Activated naive CD8-positive, alpha-beta T cell treated with anti-CD3 and anti-CD28 coated beads, Interleukin-2, amount 50 U/mL, for 24 hours (primary cell): ENCODE measurements at regions not wholly inside any gene's neighbourhood (a gene's known extent, or its start where the extent isn't known, plus 50 kb on each side); places are given as distances from the start of the nearest gene placed in this dataset.
"Not testable (repeated sequence)": the region's sequence is repeated elsewhere in the genome, so short reads cannot be mapped to it uniquely, and the experiment has no call there.

Source experiments
- ATAC-seq: fragments of 150-1000 bp; cut with Tn5 transposase; one replicate; pipeline ENCODE4 v1.10.0; 2021
- DNase-seq: peaks from one replicate; pipeline ENCODE4 v3.0.0; 2021
- H3K27ac Mint-ChIP-seq: one replicate; pipeline ENCODE4 v1.8.0; 2021; ENCODE audit warnings: mild to moderate bottlenecking, mixed read lengths
- H3K27me3 Mint-ChIP-seq: one replicate; pipeline ENCODE4 v1.8.0; 2021; ENCODE audit warnings: mixed read lengths
- H3K36me3 Mint-ChIP-seq: one replicate; pipeline ENCODE4 v1.8.0; 2021; ENCODE audit warnings: low read depth, mixed read lengths
- H3K4me1 Mint-ChIP-seq: one replicate; pipeline ENCODE4 v1.8.0; 2021; ENCODE audit warnings: mixed read lengths
- H3K4me3 Mint-ChIP-seq: one replicate; pipeline ENCODE4 v1.8.0; 2021; ENCODE audit warnings: mild to moderate bottlenecking, moderate library complexity, mixed read lengths
- H3K9me3 Mint-ChIP-seq: one replicate; pipeline ENCODE4 v1.8.0; 2021; ENCODE audit warnings: mixed read lengths

- Mint-ChIP-seq H3K36me3 (no peaks in the 10 kb centered on the region), H3K4me1 (no peaks in the 10 kb centered on the region), H3K27me3 (no peaks in the 10 kb centered on the region), H3K9me3 (peaks cover 11% of the 10 kb centered on the region), H3K4me3 (no peak overlapping the region), H3K27ac (no peak overlapping the region)
- DNase-seq, result no peak
- ATAC-seq, result no peak
These were observed 58.8 kb downstream of the PPP4R3C start for GRCh38 chrX:27404366-27404765.

DNA sequence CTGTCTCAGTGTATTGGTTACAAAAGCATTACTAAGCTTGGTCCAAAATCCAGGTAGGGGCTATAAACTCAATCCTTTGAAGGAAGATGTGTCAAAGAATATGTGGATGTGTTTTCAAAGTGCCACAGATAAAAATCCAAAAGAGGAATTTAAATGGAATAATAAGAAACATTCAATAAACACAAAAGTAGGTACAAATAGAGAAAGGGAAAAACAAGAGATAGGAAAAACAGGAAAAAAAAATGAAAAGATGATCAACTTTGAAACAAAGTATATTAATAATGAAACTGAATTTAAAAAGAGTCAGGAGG, 64.0 kb downstream of the PPP4R3C start:
- Mint-ChIP-seq H3K36me3 (no peaks in the 10 kb centered on the region), H3K4me3 (no peak overlapping the region), H3K27ac (no peak overlapping the region), H3K9me3 (no peaks in the 10 kb centered on the region), H3K27me3 (no peaks in the 10 kb centered on the region), H3K4me1 (no peaks in the 10 kb centered on the region)
- DNase-seq, result no peak
- no peak for ATAC-seq

DNA sequence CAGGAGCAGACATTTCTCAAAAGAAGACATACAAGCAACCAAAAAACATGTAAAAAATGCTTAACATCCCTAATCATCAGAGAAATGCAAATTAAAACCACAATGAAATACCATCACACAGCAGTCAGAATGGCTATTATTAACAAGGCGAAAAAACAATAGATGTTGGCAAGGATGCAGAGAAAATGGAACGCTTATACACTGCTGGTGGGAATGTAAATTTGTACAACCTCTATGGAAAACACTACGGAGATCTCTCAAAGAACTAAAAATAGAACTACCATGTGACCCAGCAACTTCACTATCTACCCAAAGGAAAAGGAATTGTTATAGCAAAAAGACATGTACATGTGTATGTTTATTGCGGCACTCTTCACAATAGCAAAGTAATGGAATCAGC, 71.5 kb downstream of the PPP4R3C start:
- Mint-ChIP-seq H3K36me3 (no peaks in the 10 kb centered on the region), H3K27ac (no peak overlapping the region), H3K27me3 (no peaks in the 10 kb centered on the region), H3K4me1 (no peaks in the 10 kb centered on the region), H3K9me3 (no peaks in the 10 kb centered on the region), H3K4me3 (no peak overlapping the region)
- DNase-seq (no peak), ATAC-seq (no peak)

DNA sequence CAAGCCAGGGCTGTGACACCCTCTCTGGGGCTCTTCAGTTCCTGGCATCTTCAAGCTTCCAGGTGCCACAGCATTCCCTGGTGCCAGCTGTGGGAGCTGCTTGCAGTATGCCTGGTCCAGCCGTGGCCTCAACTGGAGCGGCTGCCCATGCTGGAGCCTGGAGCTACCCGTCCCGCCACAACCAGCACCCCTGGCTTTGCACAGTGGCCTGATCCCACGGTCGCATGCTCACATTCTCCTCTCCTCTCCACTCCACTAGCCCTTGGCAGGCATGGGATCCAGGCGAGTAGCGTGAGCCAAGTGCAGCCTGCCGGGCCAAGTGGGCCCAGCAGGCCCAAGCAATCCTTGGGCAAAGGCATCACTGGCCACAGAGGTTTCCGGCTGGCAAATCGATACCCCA, 81.7 kb downstream of the PPP4R3C start:
- no peak for DNase-seq
- no peaks in the 10 kb centered on the region for H3K4me1 Mint-ChIP-seq
- H3K36me3 Mint-ChIP-seq, result no peaks in the 10 kb centered on the region
- H3K9me3 Mint-ChIP-seq, result no peaks in the 10 kb centered on the region
- no peak for ATAC-seq
- H3K27ac Mint-ChIP-seq, result no peak overlapping the region
- no peaks in the 10 kb centered on the region for H3K27me3 Mint-ChIP-seq
- H3K4me3 Mint-ChIP-seq, result no peak overlapping the region

- Mint-ChIP-seq H3K9me3 (no peaks in the 10 kb centered on the region), H3K27me3 (no peaks in the 10 kb centered on the region), H3K27ac (no peak overlapping the region), H3K36me3 (no peaks in the 10 kb centered on the region), H3K4me1 (no peaks in the 10 kb centered on the region), H3K4me3 (no peak overlapping the region)
- no peak for ATAC-seq
- no peak for DNase-seq
These were observed 82.8 kb downstream of the PPP4R3C start for GRCh38 chrX:27380163-27380845.

DNA sequence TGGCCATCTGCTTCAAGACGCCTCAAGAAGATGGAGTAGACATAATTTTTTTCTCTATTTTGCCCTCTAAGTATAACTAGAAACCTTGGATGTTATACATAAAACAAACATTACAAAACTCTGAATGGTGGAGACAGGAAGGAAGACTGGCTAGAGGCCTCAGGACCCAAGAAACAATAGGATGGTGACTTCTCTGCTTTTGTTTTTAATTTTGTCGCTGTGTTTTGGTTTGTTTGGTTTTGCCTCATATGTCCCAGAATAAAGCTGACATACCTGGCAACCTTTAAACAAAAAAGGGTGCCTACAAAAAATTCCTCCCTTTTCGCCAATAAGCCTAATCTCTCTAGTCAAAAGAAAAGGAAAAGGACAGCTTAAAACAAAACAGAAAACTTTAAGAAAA, 109.1 kb downstream of the PPP4R3C start:
- H3K27ac Mint-ChIP-seq, result no peak overlapping the region
- ATAC-seq (no peak), DNase-seq (no peak)
- no peaks in the 10 kb centered on the region for H3K4me1 Mint-ChIP-seq
- no peaks in the 10 kb centered on the region for H3K9me3 Mint-ChIP-seq
- H3K4me3 Mint-ChIP-seq, result no peak overlapping the region
- no peaks in the 10 kb centered on the region for H3K27me3 Mint-ChIP-seq
- H3K36me3 Mint-ChIP-seq, result no peaks in the 10 kb centered on the region

GRCh38 chrX:27350476-27350875, 112.7 kb downstream of the PPP4R3C start:
- Mint-ChIP-seq H3K4me3 (no peak overlapping the region), H3K4me1 (no peaks in the 10 kb centered on the region), H3K36me3 (no peaks in the 10 kb centered on the region), H3K27ac (no peak overlapping the region), H3K9me3 (no peaks in the 10 kb centered on the region), H3K27me3 (no peaks in the 10 kb centered on the region)
- ATAC-seq (no peak), DNase-seq (no peak)

DNA sequence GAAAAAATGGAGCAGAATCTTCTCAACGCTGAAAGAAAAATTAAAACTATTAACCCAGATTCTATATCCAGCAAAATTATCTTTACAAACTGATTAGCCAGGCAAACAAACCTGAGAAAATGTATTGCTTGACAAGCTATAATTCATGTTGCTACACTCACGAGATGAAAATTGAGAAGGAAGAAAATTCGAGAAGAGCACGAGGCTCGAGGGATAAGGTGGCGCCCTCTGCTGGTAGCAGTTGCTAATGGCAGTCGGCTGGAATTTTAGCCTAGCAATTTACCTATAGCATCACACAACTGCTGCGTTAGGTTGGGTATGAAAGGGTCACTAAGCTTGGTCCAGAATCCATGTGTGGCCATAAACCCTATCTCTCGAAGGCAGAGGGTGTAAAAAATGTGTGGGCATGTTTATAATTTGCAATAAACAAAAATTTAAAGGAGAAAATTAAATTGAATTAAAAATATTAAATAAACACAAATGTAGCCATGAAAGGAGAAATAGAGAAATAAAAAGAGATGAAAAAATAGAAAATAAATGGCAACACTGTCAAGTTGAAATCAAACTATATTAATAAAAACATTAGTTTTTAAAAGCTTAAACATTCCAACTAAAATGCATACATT, 126.6 kb downstream of the PPP4R3C start:
- Mint-ChIP-seq H3K27me3 (no peaks in the 10 kb centered on the region), H3K27ac (no peak overlapping the region), H3K4me1 (no peaks in the 10 kb centered on the region), H3K9me3 (no peaks in the 10 kb centered on the region), H3K4me3 (no peak overlapping the region), H3K36me3 (no peaks in the 10 kb centered on the region)
- DNase-seq (peak; percentile 18), ATAC-seq (no peak)

- Mint-ChIP-seq H3K4me1 (no peaks in the 10 kb centered on the region), H3K27ac (no peak overlapping the region), H3K9me3 (no peaks in the 10 kb centered on the region), H3K27me3 (no peaks in the 10 kb centered on the region), H3K36me3 (no peaks in the 10 kb centered on the region), H3K4me3 (no peak overlapping the region)
- DNase-seq (no peak), ATAC-seq (no peak)
These were observed 141.5 kb downstream of the PPP4R3C start for GRCh38 chrX:27321632-27322031.

- Mint-ChIP-seq H3K4me1 (no peaks in the 10 kb centered on the region), H3K4me3 (no peak overlapping the region), H3K27me3 (no peaks in the 10 kb centered on the region), H3K9me3 (no peaks in the 10 kb centered on the region), H3K36me3 (no peaks in the 10 kb centered on the region), H3K27ac (no peak overlapping the region)
- DNase-seq (no peak), ATAC-seq (no peak)
These were observed 153.7 kb downstream of the PPP4R3C start for GRCh38 chrX:27309406-27309805.

- Mint-ChIP-seq H3K27ac (no peak overlapping the region), H3K9me3 (no peaks in the 10 kb centered on the region)
- ATAC-seq, result no peak
These were observed 155.6 kb downstream of the PPP4R3C start for GRCh38 chrX:27307546-27307945.

GRCh38 chrX:27292552-27292951, 170.6 kb downstream of the PPP4R3C start:
- H3K27ac Mint-ChIP-seq, H3K4me1 Mint-ChIP-seq, H3K27me3 Mint-ChIP-seq, DNase-seq, H3K9me3 Mint-ChIP-seq, H3K4me3 Mint-ChIP-seq, H3K36me3 Mint-ChIP-seq, ATAC-seq: not testable (repeated sequence)

More at GRCh38 chrX:27307546-27307945, 155.6 kb downstream of the PPP4R3C start:
- DNase-seq, result no peak
- Mint-ChIP-seq H3K36me3 (no peaks in the 10 kb centered on the region), H3K4me1 (no peaks in the 10 kb centered on the region), H3K4me3 (no peak overlapping the region), H3K27me3 (no peaks in the 10 kb centered on the region)

DNA sequence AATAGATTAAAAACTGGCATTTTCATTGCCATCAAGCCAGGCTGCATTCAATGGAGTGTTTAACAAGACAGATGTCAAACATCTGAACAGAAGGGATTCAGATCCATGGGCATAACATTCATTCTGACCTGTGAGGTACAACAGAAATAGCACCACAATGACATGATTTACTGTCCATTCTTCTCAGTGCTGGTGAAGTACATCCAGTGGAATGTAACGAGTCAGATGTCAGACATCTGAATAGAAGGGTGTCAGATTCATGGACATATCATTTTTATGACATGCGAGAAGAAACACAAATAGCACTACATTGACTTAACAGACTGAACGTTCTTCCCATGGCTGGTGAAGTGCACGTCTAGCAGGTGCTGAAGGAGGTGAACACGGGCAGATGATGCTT, 186.4 kb downstream of the PPP4R3C start:
- H3K27ac Mint-ChIP-seq, result no peak overlapping the region
- no peaks in the 10 kb centered on the region for H3K9me3 Mint-ChIP-seq
- ATAC-seq (no peak), DNase-seq (no peak)
- H3K4me1 Mint-ChIP-seq, result no peaks in the 10 kb centered on the region
- H3K4me3 Mint-ChIP-seq, result no peak overlapping the region
- no peaks in the 10 kb centered on the region for H3K27me3 Mint-ChIP-seq
- H3K36me3 Mint-ChIP-seq, result no peaks in the 10 kb centered on the region

GRCh38 chrX:27254656-27255055, 208.5 kb downstream of the PPP4R3C start:
- Mint-ChIP-seq H3K4me1 (no peaks in the 10 kb centered on the region), H3K36me3 (no peaks in the 10 kb centered on the region), H3K27ac (no peak overlapping the region), H3K4me3 (no peak overlapping the region), H3K9me3 (no peaks in the 10 kb centered on the region), H3K27me3 (no peaks in the 10 kb centered on the region)
- DNase-seq (no peak), ATAC-seq (no peak)

DNA sequence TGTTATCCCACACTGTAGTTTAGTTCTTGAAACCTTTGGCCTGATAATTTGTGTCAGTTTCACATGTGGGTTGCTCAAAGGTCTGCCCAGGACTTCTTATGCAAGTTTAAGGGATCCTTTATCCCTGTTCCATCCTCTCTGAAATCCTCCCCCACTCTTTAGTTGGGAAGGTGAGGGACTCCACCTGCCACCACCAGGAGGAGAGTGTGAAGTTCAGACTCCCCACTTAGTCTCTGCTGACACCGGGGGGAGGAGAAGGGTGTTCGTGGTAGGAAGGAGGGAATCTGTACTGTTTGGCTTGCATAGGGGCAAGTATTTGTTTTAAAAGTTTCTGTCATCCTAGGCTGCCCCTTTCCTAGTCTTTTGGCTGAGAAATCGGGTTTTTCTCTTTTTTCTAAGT, 211.8 kb downstream of the PPP4R3C start:
- no peaks in the 10 kb centered on the region for H3K27me3 Mint-ChIP-seq
- H3K36me3 Mint-ChIP-seq, result no peaks in the 10 kb centered on the region
- H3K4me1 Mint-ChIP-seq, result no peaks in the 10 kb centered on the region
- H3K27ac Mint-ChIP-seq, result no peak overlapping the region
- H3K9me3 Mint-ChIP-seq, result no peaks in the 10 kb centered on the region
- ATAC-seq (no peak), DNase-seq (no peak)
- H3K4me3 Mint-ChIP-seq, result no peak overlapping the region

GRCh38 chrX:27242581-27242980, 220.6 kb downstream of the PPP4R3C start:
- Mint-ChIP-seq H3K4me1 (no peaks in the 10 kb centered on the region), H3K27ac (no peak overlapping the region), H3K9me3 (no peaks in the 10 kb centered on the region), H3K27me3 (no peaks in the 10 kb centered on the region), H3K4me3 (no peak overlapping the region), H3K36me3 (no peaks in the 10 kb centered on the region)
- ATAC-seq, result no peak
- no peak for DNase-seq
